GM21360 (cell line): ENCODE measurements at regions not wholly inside any gene's neighbourhood (a gene's known extent, or its start where the extent isn't known, plus 50 kb on each side); places are given as distances from the start of the nearest gene placed in this dataset.
"Not testable (repeated sequence)": the region's sequence is repeated elsewhere in the genome, so short reads cannot be mapped to it uniquely, and the experiment has no call there.

Experiments
- ATAC-seq: cut with Tn5 transposase; IDR thresholded peaks from one replicate; pipeline ENCODE4 v1.9.1; 2021; ENCODE audit warnings: mild to moderate bottlenecking, moderate library complexity; ENCODE audit not compliant: unreplicated experiment

DNA sequence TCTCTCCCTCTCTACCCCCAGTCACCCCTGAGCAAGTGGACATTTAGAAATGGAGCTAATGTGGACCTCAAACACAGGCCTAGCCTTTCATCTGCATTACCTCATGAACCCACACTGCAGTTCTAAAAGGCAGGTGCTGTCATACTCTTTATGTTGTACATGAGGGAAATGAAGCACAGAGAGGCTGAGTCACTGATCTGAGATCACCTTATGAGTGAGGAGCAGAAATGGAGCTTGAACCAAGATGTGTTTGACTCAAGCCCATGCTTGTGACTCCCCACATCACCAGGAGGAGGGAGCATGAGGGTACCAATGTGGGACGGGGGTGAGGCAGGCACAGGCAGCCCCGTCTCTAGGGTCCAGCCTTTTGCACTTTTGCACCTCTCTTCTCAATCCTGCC is 702.8 kb downstream of the PTPRU start:
- no peak for ATAC-seq

DNA sequence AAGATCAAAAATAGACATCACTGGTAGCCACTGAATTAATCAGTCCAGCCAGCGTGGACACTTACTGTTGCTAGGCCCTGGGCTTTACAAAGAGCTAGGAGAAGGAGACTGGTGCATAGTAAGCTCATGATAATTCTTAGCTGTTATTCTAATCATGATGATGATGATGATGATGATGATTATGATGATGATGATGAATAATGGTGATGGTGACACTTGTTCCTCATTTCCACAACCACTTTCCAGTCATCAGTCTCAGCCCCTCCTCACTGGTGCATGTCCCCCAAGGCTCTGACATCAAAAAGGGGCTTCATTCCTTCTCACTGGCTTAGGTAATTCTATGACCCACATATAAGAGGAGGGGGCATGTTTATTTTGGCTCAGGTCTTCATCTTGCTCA is 701.0 kb downstream of the PTPRU start:
- ATAC-seq, result no peak

DNA sequence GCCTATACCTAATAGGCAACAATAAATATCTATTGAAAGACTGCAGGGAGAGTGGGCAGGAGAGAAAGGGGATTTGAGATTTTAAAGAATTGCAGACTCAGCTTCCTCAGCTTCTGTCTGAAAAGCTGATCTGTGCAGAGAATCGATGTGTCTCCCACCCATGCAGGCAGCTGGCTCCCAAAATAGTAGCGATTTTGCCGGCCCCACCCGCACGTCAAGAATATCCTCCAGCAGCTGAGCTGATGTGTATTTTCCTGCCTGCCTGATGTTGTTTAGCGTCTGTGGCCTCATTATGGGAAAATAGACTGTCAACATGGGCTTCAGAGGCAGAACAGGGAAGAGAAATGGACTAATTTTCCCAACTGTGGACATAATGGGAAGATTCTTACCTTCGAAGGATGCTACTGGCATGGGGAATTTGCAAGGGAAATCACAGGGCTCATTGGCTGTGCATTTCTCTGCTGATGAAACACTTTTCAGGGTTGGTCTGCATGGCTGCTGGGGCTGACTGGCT is 699.8 kb downstream of the PTPRU start:
- ATAC-seq, result no peak

DNA sequence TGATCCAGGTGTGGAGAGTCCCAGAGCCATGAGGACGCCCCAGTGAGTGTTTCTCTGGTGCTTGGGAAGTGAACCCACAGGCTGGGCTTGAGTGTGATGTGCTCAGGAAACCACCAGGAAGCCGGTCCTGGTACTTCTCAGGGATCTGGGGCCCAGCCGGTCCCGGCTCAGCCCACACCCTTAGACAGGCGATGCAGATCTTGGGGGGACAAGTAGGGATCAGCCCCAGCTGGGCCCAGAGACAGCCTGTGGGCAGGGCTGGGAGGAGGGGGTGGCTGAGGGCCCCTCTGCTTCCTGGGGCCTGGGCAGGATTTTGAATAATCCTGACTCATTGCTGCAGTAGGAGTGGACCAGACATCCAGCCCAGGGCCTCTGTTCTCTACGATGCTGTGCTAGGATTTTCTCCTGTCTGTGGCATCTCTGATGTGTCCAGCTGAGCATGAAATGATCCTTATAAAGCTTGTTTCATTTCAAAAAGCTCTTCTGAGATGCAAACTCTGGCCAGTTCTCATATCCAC is 698.0 kb downstream of the PTPRU start:
- ATAC-seq, result no peak

DNA sequence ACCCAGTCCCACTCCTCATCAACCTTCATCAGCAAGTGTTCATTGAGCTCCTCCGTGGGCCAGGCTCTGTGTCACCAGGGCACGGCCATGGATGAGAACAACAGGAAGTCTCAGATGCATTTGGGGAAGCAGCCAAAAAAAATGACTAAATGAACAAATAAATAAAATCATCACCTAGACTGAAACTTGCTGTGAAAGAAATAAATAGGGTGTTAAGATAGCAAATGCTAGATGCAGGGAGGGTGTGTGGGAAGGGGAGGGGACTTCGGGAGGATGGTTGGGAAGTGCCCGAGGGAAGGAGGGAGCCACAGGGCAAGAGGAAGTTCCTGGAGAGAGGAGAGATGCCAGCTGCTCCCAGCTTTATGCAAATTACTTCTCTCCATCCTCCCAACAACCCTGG is 696.7 kb downstream of the PTPRU start:
- no peak for ATAC-seq

DNA sequence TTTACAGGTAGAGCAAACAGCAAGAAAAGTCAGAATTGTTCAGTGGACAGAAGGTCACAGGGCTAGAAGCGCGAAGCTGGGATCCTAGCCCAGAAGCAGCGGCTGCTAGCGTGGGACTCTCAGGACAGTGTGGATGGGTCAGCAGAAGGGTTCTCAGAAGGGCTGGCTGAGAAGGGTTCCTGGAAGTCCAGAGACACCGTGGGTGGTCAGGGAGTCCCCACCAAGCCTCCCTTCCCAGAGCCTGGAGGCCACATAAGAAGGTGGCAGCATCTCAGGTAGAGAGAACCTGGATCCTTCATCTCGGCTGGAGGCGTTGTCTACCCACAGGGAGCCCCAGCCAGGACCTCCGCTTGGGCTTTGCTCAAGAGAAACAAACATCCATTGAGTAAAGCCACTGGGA is 696.3 kb downstream of the PTPRU start:
- ATAC-seq, result no peak

DNA sequence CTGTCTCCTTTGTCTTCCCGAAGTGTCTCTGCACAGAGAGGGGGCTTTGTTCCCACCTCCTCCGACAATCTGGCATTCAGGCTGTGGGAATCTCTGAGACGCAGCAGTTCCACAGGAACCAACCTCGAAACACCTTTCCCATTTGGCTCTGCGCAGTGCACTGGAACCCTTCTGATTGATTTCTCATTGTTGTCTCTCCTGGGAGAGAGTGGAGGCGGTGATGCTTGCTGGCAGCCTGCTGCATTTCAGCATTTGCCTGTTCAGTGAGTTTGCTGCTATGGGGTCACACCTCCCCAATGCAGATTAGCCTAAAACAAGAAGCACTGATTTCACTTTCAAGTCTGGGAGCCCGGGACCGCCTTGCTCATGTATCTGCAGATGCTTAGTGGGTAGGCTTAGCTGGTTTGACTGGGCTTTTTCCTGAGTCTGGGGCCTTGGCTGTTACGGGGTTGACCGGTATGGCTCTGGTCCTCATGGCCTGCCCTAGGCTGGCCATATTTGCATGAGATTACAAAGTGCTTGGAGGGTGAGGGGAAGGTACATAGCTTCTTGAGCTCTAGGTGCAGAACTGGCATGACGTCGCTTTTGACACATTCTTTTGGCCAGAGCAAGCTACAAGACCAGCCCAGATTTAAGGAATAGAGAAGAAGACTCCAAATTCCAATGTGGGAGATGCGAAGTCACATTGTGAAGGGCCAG is 695.3 kb downstream of the PTPRU start:
- ATAC-seq, result no peak

DNA sequence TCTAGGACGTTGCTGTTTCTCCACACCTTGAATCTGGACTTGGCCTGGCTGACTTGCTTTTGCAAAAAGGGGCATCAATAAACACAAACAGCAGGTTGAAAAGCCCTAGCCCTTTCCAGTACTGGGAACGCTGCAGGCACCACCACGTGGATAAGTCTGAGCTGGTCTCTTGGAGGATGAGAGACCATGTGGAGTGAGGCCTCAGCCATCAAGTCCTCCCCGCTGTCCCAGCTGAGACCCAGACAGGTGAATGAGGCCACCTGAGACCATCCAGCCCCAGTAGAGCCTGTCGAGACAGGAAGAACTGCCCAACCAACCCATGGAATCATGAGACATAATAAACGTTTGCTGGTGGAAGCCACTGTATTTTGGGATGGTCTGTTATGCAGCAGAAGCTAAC is 688.7 kb downstream of the PTPRU start:
- no peak for ATAC-seq

DNA sequence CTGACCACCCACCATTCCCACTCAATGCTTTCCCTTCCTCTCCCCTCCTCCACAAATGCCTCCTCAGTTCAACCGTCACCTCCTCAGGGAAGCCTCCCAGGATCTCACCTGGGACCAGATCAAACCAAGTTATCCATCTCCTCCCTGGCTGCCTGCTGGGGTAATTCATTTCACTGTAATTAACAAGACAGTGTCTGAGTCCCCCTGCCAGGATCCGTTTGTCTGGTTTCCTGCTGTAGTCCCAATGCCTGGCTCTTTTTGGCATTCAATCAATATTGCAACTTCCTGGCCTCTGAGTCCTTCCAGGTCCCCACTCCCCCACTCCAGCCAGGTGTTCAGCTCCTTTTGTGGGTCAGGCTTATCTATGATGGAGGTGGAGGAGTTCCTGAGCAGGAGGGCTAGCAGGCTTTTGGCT is 687.7 kb downstream of the PTPRU start:
- ATAC-seq, result no peak

DNA sequence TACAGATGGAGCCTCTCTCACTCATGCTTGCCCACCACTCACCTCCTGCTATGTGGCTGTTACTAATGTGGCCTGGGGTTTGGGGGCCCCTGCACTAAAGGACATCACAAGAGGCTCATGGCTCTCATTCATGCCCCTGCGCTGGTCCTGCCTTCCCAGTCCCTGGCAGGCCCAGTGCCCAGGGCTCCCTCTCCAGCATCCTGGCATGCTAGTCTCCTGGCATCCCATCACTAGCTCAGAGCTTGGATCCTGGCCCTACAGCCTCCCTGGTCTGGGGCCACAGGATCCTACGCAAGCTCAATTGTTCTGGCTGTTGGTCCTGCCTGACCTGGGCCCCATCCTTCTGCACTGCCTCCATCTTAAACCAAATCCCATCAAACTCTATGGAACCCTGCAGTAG is 685.4 kb downstream of the PTPRU start:
- ATAC-seq, result no peak

DNA sequence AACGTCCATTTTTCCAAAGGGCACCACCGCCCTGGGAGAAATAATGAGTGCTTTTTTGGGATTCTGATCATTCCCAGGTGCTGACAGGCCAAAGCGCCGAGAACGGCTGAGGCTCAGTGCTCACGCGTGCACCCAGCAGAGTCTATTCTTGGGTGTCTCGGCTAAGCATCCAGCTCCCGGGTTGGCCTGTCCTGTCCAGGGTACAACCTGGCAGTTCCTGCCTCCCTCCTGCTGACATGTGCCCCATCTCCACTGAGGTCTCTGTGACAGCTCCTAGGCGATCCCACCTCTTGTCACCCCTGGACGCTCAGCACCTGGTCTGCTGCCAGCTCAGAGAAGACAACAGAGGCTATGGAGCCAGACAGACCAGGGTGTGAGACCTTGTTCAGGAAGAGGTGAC is 684.5 kb downstream of the PTPRU start:
- ATAC-seq, result no peak

DNA sequence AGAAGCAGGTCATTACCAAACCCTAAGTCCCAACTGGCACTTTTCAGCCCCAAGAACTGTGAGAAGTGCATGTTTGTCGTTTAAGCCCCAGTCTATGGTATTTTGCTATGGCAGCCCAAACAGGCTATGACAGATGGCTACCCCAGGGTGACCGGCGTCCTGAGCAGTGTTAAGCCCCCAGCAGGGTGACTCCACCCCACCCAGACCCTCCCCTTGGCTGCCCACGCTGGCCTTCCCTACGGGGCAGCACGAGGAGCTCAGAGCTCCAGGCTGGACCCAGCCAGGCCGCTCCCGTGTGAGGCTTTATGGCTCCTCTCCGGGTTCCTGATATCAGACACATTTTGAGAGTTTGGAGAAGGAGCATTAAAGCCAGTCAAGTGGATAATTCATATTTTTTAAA is 684.0 kb downstream of the PTPRU start:
- no peak for ATAC-seq

DNA sequence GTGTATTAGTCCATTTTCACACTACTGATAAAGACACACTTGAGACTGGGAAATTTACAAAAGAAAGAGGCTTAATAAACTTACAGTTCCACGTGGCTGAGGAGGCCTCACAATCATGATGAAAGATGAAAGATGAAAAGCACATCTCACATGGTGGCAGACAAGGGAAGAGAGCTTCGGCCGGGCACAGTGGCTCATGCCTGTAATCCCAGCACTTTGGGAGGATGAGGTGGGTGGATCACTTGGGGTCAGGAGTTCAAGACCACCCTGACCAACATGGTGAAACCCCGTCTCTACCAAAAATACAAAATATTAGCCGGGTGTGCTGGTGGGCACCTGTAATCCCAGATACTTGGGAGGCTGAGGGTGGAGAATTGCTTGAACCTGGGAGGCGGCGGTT is 682.7 kb downstream of the PTPRU start:
- not testable (repeated sequence) for ATAC-seq

DNA sequence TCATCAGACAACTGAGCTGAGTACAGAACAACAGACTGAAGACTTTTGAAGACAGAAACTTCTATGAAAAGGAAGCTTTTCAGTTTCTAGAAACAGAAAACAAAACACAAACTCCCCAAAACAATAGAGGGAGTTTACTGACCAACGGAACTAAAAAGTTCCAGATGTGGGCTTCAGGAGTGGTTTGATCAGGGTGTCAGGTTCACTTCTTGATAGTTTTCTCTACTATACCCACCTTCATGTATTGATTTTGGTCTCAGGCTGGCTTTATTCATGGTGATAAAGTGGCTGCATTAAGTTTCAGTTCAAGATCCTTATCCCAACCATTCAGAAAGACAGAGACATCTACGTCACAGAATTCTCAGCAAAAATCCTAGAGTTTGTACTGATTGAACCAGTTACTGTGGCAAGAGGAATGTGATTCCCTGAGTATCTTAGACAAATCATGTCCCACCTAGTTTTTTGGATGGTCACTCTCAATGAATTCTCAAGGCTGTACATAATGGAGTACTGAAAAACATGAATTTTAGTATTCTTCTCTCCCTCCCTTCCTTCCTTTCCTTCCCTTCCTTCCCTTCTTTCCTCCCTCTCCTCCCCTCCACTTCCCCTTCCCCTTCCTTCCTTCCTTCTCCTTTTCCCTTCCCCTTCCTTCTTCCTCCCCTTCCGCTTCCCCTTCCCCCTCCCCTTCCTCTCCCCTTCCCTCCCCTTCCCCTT is 680.5 kb downstream of the PTPRU start:
- ATAC-seq, result no peak

DNA sequence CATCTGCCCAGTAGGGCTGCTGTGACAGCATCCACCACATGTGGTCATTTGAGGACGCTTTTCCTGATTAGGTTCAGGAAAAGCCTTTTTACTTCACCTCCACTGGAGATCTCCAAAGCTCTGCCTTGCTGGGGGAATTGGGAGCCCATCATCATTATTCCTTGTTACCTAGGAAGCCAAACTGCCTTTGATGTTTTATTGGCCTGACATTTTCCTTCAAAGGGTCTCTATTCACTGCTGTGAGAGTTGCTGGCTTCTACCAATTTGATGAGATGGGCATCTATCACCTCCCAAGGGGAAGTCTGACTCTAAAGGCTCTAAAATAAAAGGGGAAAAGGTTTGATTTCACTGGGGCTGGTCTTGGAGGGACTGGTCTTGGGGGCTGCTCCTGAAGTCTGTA is 678.6 kb downstream of the PTPRU start:
- ATAC-seq, result no peak

DNA sequence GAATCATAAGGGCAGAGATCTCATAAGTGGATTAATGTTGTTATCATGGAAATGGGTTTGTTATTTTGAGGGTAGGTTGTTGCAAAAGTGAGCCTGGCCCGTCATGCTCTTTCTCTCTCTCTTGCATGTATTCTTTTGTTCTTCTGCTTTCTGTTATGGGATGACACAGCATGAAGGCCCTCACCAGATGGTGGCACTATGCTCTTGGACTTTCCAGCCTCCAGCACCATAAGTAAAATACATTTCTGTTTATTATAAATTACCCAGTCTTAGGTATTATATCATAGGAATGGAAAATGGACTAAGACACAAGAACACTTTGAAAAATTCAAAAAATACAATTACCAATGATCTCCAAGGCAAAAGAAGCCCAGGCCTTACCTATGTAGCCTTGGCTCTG is 676.1 kb downstream of the PTPRU start:
- no peak for ATAC-seq

DNA sequence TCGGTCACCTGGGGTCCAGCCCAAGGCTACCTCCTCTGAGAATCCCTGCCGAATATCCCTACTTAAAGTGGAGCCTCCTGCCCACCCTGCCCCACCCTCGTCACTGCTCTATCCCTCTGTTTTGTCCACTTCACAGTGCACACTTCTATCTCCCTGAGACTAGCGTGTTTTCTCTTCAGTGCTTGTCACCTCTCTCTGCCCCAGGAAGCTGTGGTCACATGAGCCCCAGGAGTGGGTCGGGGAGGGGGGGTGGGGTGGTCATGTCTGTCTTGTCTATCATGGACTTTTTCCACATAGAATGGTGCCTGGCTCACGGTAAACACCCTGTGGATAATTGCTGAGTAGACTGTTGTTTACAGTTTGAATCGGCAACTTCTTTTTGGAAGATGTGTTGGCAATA is 673.6 kb downstream of the PTPRU start:
- ATAC-seq, result no peak

DNA sequence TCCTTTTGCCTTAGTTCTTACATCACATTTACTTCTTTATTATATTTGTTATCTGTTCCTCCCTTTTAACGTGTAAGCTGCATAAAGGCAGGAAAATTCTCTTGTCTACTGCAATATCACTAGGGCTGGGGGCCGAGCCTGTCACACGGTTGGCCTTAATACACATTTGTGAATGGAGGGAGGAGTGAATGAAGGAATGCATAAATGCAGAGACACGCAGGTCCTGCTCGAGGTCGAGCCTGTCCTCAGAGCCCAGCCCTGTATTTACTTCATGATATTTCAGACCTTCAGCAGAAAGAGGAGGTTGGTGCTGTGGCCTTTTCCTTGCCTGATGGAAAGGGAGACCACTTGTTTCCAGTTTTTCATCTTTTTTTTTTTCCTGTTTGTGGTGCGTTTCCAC is 671.3 kb downstream of the PTPRU start:
- ATAC-seq, result no peak

DNA sequence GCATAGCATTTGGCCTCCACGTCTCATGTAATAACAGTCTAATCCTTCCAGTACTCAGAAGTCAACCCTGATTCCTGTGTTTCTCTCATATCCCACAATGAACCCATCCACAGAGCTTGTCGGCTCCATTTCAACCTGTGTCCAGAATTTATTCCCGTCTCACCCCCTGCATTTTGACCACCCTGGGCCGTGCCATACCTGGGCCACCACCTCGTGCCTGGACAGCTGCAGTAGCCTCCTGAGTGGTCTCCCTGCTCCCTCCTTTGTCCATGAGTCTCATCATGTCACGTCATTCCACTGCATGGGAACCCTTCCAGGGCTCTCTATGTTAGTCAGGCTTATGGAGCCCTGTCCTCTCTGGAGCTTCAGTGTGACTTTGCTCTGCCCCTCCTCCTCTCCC is 670.6 kb downstream of the PTPRU start:
- ATAC-seq, result no peak

DNA sequence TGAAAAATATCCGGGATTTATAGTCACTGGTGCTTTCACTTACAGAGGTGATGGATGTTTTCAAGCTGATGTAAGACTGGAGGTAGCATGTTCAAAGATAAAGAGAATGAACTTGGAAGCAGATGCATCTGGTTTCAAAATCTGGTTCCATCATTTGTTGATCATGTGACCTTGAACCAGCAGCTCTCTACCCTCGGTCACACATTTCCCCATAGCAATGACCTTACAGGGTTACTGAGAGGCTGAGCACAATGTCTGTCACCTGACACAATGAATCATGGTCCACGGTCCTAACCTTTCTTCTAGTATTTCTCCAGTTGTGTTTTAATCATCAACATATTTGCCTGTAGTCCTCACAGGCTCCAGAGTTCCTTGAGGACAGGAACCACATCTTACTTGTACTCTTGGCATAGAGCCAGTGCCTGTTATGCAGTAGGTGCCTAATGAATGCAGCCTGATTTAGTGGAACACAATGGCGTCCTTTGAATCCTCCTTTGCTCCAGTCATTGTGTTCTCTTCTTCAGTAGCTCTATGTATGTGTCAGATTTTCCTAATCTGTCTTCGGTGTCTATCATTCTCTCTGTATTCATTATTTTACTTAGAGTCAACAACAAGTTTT is 667.3 kb downstream of the PTPRU start:
- ATAC-seq, result no peak

DNA sequence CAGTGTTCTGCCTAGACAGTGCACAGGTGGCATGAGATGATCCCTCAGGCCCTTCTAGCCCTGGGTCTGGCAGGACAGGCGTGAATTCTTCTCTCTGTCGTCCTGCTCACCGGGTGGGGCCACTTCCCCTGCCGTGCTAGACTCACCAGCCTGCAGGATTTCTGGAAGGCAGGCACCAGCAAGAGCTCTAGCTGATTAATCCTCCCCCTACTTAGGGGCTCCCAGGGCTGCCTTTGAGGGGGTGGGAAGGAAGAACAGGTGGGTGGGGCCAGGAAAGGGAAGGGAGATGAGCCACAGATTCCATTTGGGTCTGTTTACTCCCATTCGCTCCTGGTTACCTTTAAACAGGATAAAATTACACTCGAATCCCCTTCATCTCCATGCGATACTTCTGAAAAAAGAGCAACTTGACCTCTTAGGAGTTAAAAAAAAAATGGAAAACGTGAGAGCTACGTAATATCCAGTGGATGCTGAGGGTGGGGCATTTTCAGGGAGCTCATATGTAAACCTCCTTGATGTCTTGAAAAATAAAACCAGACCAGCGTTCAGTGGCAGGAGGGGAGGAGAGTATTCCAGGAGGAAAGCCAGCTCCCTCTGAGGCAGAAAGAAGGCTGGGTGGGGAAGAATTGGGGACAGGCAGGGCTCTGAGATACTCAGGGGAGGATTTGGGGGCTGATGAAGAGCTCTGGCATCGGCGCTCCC is 665.5 kb downstream of the PTPRU start:
- ATAC-seq, result no peak
